Right hindlimb (tissue), 1 donor: ENCODE measurements at regions not wholly inside any gene's neighbourhood (a gene's known extent, or its start where the extent isn't known, plus 50 kb on each side); places are given as distances from the start of the nearest gene placed in this dataset.
A peak's percentile ranks its signal among the peaks of the same experiment; 100 is the strongest.

ENCODE experiments used
- DNase-seq: peaks from one replicate; pipeline ENCODE4 v3.0.0-alpha.2; 2018

DNA sequence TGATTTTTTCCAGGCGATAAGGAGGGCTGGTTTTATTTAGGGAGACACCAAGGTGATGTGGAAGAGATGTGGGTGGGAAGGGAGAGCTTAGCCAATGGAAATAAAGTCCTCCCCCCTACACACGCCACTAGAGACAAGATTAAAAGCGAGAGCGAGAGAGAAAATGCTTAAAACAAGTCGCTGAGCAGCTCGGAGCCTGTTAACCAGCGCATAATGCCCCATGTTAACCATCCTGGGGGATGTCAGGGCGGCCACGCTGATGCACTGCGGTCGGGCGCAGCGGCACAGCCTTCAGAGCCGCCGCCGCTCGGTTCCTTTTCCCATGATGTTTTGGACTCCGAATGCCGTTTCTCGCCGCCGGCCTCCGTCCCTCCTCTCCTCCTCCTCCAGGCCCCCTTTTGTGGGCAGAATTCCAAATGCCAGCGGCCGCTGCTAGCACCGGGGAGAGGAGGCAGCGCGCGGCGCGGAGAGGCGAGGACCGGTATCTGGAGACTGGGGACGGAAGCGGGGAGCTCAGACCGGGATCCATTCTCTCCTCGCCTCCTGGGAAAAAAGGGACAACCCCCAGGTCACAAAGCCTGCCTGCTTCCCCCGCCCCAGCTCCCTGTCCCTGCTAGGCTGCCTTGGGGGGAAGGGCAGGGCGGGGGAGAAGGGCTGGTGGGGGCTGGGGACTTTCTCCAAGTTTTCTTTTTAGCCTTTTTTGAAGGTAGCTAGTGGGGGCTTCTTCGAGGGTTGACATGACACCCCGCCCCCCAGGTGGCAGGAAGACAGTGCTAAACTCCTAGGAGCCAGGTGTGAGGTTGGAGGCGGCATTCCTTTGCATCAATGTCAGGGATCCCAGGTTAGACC is 98.1 kb upstream of the CCL2 start:
- peak; percentile 48 for DNase-seq

DNA sequence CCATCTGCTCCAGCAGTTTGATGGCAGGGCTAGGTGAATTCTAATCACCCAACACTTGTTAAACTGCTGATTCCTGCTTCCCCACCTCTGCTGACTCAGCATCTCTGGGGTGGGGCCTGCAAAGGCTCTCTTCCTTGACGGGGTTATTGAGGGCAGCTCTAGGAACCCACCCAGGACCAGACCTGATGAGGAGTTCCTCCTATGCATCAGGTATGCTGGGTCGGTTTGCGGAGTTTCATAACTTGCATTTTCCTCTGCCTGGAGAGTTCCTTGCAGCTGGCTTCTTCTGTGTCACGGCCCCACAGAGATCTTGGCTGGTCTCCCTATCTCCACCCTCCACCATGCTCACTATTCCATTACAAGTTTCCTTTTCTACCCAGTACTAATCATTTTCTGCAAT is 93.4 kb upstream of the CCL2 start:
- DNase-seq, result no peak

DNA sequence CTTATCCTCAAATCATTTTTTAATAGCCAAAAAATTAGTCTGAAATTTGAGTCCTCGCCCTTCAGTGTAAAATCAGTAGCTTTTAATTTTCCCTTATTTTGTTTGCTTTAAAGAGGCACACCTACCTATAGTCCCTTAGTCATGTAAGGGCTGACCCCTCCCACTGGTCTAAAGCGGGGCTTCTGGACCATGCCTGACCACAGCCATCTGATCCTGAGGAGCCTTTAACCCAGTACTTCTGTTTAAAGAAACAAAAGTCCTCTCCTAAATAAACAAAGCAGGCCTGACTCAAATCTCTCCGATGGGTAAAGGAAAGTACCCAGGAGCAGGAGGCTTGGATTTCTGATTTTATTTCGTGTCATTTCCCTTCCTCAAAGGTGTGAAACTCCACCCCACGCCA is 92.0 kb upstream of the CCL2 start:
- no peak for DNase-seq

- peak; percentile 29 for DNase-seq
Observed at GRCh38 chr17:34163646-34164045, 91.4 kb upstream of the CCL2 start.

GRCh38 chr17:34164837-34165236 is 90.2 kb upstream of the CCL2 start:
- DNase-seq, result no peak

DNA sequence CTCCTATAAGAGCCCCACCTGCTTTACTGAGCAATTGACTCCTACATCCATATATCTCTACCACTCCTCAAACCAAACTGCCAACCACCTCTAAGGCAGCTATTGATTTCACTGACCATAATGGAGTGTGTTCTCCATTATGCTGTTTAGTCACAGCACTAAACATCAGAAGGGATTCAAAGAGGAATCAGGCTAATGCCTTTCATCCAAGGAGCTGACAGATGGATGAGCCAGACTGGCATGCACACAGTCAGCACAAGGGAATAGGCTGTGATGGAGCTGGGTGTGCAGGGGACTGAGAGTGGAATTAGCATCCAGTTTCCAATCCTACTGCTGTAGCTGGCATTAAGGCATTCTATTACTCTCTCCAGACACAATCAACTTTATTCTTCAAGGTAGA is 88.7 kb upstream of the CCL2 start:
- DNase-seq, result no peak

GRCh38 chr17:34167354-34167753 is 87.7 kb upstream of the CCL2 start:
- DNase-seq, result no peak

DNA sequence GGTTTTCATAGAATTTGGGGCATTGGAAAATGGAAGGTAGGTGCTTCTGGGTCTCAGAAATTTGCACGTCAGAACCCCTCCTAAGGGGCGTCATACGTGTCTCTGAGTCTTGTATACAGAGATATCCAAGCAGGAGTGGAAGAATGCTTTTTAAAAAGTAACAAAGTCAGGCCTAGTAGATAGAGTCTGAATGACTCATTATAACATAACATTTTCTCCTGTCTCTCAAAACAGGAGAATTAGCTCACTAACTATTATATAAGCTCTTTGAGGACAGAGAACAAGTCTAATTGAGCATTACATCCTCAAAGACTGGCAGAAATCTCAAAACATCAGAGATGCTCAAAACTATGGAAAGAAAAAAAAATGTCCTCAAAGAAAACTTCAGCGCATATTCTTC is 86.1 kb upstream of the CCL2 start:
- DNase-seq, result no peak

GRCh38 chr17:34169496-34169895 is 85.6 kb upstream of the CCL2 start:
- no peak for DNase-seq

DNA sequence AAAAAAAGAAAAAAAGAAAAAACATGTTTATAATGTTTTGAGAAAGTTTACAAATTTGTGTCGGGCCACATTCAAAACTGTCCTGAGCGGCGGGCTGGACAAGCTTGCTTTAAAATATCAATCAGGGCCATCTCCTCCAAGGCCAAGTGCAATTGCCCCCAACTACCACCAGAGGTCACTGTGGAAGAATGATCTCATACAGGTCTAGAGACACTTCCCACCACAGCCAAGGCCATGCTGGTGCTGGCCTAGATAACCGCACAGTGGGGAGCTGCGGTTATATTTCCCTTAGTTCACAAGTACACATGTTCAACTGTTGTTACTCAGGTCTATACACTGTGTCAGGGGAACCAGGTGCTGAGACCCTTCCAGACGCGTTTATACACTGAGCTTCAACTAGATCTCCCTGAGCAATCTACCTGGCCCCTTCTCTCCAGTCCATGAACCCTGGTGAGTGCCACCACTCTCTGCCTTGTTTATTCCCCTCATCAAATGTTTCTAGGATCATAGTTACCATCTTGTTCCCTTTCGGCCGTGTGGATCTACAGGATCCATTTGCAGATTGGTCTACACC is 83.8 kb upstream of the CCL2 start:
- DNase-seq, result peak; percentile 35

DNA sequence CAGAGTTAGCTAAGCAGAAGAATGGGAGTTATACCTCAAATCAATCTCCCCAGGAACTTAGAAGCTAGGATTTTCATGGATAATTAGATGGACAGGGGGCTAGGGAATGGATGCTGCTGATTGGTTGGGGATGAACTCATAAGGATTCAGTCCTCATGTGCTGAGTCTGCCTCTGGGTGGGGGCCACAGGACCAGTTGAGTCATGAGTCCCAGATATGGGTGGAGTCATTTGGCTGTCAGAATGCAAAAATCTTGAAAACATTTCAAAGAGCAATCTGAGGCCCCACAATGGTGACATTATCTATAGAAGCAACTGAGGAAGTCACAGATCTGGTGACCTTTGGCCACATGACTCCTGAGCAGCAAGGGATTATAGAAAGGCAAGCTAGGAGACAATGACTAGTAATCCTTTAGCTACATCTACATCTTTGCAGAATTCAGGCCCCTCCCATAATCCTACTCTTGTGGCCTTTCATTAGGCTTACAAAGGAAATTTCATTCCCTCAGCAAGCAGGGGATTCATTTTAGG is 82.6 kb upstream of the CCL2 start:
- DNase-seq, result no peak

- DNase-seq, result no peak
Observed at GRCh38 chr17:34173241-34173640, 81.8 kb upstream of the CCL2 start.

DNA sequence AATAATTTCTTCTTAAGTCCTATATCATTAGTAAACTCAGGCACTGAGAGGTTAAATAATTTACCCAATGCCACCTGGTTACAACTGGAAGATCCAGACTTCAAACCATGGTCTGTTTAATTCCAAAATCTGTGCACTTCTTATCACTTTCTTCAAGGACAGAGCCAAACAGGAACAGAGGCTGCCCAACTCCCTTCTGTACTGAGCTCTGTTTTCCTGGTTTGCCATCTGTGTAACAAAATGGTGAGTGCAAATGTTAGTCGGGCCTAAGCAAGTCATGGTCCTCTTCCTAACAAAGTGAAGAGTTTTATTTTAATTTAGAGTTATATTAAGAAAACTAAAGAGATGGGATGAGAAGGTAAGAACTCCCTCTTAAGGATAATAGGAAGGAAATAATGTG is 80.6 kb upstream of the CCL2 start:
- no peak for DNase-seq

DNA sequence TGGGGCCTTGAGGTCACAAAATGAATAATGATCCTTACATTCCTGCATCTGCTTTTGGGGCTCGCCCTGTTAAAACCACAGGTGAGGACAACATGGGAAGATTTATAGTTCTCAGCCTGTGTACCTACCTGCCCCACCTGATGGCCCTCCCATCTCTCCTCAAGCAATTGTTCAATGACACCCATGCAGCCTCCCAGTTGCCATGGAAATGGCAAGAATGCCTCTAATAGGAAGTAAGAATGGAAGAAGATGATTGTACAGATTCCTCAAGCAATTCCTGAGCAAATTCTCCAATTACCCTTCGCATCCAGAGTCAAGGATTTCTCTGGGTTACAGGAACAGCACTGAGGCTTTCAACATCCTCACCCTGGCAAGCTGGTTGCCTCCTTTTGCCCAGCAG is 78.6 kb upstream of the CCL2 start:
- DNase-seq, result no peak

- no peak for DNase-seq
Observed at GRCh38 chr17:34177642-34178041, 77.4 kb upstream of the CCL2 start.

DNA sequence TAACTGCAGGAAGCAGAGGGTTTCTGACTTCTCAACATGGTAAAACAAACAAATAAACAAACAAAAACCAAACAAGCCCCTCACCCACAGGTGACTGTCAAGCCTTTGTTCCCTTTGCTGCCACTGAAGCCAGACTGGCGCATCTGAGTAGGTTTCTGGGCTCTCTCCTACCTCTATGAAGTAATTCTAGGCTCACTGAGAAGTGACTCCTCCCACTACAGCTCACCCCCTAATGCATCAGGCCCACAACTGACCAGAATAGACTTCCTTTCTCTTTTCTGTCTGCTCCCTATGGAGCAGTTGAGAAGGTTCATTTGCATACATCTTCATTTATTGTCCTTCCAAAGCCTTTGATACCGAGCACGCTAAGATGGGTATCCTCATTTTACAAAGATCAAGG is 77.0 kb upstream of the CCL2 start:
- no peak for DNase-seq

DNA sequence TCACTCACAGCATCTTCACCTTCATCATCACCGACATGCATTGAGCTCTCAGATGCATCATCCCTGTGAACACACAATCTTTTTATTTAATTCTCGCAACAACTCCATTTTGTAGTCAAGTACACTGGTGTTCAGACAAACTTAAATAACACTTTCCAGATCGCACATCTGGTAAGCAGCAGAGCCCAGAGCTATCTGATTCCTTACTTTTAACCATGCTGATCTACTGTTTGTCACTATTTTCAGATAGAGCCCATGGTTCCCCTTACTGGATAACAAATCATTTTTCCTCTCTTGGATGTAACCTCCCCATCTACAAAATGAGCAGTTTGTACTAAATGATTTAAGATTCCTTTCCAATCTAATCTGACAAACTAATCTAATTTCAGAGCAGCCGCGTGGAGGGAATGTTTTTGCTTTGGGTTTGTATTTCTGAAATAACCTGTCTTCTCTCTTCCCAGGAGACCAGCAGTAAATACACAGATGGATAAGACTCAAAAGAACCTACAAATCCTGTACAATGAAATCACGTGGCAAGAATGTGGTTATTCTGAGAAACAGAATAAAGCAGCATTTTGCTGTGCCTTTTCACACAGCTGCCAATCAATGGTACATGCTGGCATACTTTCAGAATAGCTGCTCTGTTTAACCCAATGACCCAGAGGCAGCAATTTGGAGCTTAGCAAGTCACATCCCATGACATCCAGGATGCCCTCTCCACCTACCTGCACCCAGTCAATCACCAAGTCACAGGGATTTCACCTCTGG is 72.9 kb upstream of the CCL2 start:
- DNase-seq, result no peak

GRCh38 chr17:34195987-34196386 is 59.1 kb upstream of the CCL2 start:
- no peak for DNase-seq

- no peak for DNase-seq
Observed at GRCh38 chr17:34198519-34198918, 56.6 kb upstream of the CCL2 start.

GRCh38 chr17:34199454-34199853 is 55.6 kb upstream of the CCL2 start:
- DNase-seq, result no peak

- peak; percentile 78 for DNase-seq
Observed at GRCh38 chr17:34199932-34200534, 55.1 kb upstream of the CCL2 start.

GRCh38 chr17:34201225-34201624 is 53.9 kb upstream of the CCL2 start:
- DNase-seq, result no peak

DNA sequence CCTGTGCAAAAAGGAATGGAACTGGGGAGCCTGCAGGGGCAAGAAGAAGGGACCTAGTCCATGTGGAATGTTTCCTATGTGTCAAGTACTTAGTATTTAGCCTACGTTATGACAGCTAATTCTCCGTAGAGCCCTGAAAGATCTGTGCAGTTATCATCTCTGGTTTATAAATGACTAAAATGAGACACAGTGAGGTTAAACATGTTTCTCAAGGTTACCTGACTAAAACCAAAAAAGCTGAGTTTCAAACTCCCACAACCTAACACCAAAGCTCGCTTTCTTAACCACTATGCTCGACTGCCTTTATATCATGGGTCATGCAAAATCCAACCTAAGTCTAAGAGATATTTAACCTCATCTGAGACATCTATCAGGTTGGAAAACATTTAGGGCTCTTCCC is 53.3 kb upstream of the CCL2 start:
- DNase-seq, result no peak
